ENCODE measurements at regions not wholly inside any gene's neighbourhood (a gene's known extent, or its start where the extent isn't known, plus 50 kb on each side); places are given as distances from the start of the nearest gene placed in this dataset.

DNA sequence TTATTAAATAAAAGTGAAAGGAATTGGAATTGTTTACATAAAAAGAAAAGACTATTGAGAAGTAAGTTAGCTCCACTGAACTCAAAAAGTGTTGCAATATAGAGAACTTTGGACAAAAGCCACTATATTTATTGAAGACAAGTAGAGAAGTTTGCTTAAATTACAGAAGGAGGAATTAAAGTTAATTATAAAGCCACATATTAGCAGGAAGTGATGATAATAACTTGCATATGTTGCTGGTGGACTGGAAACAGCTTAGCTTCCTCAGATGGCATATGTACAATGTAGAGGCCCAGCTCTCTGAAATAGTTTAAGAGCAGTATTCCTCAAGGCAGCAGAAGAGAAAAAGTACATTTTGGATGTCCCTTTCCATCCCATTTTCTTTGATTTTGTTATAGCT is 400.7 kb downstream of the GATA3 start:
- ATAC-seq (no peak), DNase-seq (ENCODE audit: low spot score in 2 of 2) (no peak)
- peaks cover 0 to 6% of the 10 kb centered on the region in 2 donors for H3K9me3 Mint-ChIP-seq
- no peak overlapping the region for H3K27ac Mint-ChIP-seq
- peaks cover 0 to 4% of the 10 kb centered on the region in 2 donors for H3K36me3 Mint-ChIP-seq

- Mint-ChIP-seq H3K27ac (no peak overlapping the region), H3K36me3 (peaks cover 0 to 4% of the 10 kb centered on the region in 2 donors), H3K9me3 (peaks cover 0 to 6% of the 10 kb centered on the region in 2 donors)
- ATAC-seq = no peak
- DNase-seq (ENCODE audit: low spot score in 2 of 2) = no peak
Measured at GRCh38 chr10:8456386-8456785, 401.9 kb downstream of the GATA3 start.

DNA sequence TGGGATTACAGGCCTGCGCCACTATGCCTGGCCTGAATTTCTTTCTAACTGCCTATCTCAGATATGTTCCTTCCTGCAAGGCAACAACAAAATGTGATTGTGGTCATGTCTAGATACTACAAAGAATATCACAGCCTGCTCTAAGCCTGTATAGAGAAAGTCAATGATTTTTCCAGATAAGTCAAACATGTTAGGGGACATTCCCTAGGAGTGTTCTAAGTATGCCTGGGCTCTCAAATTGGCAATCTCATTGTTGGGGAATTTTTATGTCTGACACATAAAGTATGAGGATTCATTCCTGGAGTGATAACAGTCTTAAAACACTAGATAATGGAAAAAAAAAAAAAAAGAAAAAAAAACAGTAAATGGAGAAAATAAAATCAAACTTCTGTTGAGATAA is 406.1 kb downstream of the GATA3 start:
- Mint-ChIP-seq H3K36me3 (peaks cover 0 to 4% of the 10 kb centered on the region in 2 donors), H3K9me3 (peaks cover 0 to 6% of the 10 kb centered on the region in 2 donors), H3K27ac (no peak overlapping the region)
- ATAC-seq (peak in 1 of 2 donors; percentile 31), DNase-seq (ENCODE audit: low spot score in 2 of 2) (no peak)

DNA sequence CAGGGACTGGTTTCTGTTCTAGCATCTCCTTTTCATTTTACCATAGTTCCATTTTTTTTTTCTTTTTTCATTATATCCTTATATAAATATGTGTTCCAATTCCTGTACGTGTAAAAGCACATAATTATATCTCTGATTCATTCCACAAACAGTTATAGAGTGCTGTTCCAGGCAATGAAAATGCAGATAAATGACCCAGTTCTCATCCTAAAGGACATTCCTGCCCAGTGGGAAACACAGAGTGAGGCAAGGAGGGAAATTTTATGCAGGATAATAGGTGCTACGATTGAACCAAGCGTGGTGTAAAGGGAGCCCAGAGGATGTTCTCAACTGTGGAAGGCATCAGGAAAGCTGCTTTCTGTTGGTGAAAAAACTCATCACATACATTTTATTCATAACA is 408.1 kb downstream of the GATA3 start:
- no peak overlapping the region for H3K27ac Mint-ChIP-seq

GRCh38 chr10:8463853-8464252 is 409.4 kb downstream of the GATA3 start:
- no peaks in the 10 kb centered on the region for H3K36me3 Mint-ChIP-seq
- no peak overlapping the region for H3K27ac Mint-ChIP-seq
- ATAC-seq (no peak), DNase-seq (ENCODE audit: low spot score in 2 of 2) (no peak)
- no peaks in the 10 kb centered on the region for H3K9me3 Mint-ChIP-seq

More for the DNA sequence above, 408.1 kb downstream of the GATA3 start:
- ATAC-seq = no peak
- Mint-ChIP-seq H3K9me3 (peaks cover 0 to 4% of the 10 kb centered on the region in 2 donors), H3K36me3 (peaks cover 0 to 4% of the 10 kb centered on the region in 2 donors)
- no peak for DNase-seq (ENCODE audit: low spot score in 2 of 2)

DNA sequence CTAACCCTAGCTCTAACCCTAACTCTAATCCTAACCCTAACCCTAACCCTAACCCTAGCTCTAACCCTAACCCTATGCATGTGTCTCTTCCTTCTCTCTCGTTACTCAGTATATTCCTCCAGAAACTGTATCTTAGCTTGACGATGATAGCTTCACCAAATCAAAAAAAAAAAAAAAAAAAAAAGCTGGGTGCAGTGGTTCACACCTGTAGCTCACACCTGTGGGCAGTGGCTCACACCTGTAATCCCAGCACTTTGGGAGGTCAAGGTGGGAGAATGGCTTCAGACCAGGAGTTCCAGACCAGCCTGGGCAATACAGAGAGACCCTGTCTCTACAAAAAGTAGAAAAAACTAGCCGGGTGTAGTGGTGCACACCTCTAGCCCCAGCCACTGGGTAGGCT is 414.0 kb downstream of the GATA3 start:
- Mint-ChIP-seq H3K9me3 (no peaks in the 10 kb centered on the region), H3K36me3 (no peaks in the 10 kb centered on the region), H3K27ac (no peak overlapping the region)
- DNase-seq (ENCODE audit: low spot score in 2 of 2) = no peak
- no peak for ATAC-seq

GRCh38 chr10:8473205-8473604 is 418.7 kb downstream of the GATA3 start:
- DNase-seq (ENCODE audit: low spot score in 2 of 2) (no peak), ATAC-seq (no peak)
- Mint-ChIP-seq H3K27ac (no peak overlapping the region), H3K36me3 (peaks cover 0 to 6% of the 10 kb centered on the region in 2 donors), H3K9me3 (peaks cover 0 to 7% of the 10 kb centered on the region in 2 donors)

DNA sequence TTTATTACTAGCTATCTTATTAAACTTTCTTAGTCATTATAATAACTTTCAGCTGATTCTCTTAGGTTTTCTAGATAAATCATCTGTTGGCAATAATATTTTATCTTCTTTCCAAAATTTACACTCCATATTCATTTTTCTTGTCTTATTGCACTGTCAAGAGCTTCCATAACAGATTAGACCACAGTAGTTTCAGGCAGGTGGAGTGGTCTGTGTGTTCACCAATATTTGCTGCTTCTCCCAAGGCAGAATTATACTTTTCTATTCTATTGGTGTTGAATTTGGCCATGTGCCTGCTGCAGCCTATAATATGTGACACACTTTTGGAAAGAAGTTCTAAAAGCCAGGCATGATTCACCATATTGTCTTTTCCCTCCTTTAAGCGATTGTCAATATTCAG is 422.8 kb downstream of the GATA3 start:
- Mint-ChIP-seq H3K36me3 (peaks cover 0 to 6% of the 10 kb centered on the region in 2 donors), H3K27ac (no peak overlapping the region), H3K9me3 (peaks cover 0 to 7% of the 10 kb centered on the region in 2 donors)
- ATAC-seq (no peak), DNase-seq (ENCODE audit: low spot score in 2 of 2) (no peak)

- peaks cover 0 to 6% of the 10 kb centered on the region in 2 donors for H3K36me3 Mint-ChIP-seq
- H3K9me3 Mint-ChIP-seq = peaks cover 0 to 7% of the 10 kb centered on the region in 2 donors
- DNase-seq (ENCODE audit: low spot score in 2 of 2) (no peak), ATAC-seq (no peak)
- H3K27ac Mint-ChIP-seq = no peak overlapping the region
Measured at GRCh38 chr10:8481718-8482504, 427.4 kb downstream of the GATA3 start.

- ATAC-seq (no peak), DNase-seq (ENCODE audit: low spot score in 2 of 2) (no peak)
- Mint-ChIP-seq H3K27ac (no peak overlapping the region), H3K9me3 (peaks cover 0 to 4% of the 10 kb centered on the region in 2 donors), H3K36me3 (no peaks in the 10 kb centered on the region)
Measured at GRCh38 chr10:8485032-8485431, 430.5 kb downstream of the GATA3 start.

GRCh38 chr10:8487346-8487745 is 432.9 kb downstream of the GATA3 start:
- DNase-seq (ENCODE audit: low spot score in 2 of 2) = no peak
- peaks cover 0 to 4% of the 10 kb centered on the region in 2 donors for H3K9me3 Mint-ChIP-seq
- H3K27ac Mint-ChIP-seq = no peak overlapping the region
- H3K36me3 Mint-ChIP-seq = no peaks in the 10 kb centered on the region
- ATAC-seq = no peak

GRCh38 chr10:8489232-8489631 is 434.7 kb downstream of the GATA3 start:
- ATAC-seq (no peak), DNase-seq (ENCODE audit: low spot score in 2 of 2) (no peak)
- Mint-ChIP-seq H3K36me3 (no peaks in the 10 kb centered on the region), H3K9me3 (peaks cover 0 to 4% of the 10 kb centered on the region in 2 donors), H3K27ac (no peak overlapping the region)

DNA sequence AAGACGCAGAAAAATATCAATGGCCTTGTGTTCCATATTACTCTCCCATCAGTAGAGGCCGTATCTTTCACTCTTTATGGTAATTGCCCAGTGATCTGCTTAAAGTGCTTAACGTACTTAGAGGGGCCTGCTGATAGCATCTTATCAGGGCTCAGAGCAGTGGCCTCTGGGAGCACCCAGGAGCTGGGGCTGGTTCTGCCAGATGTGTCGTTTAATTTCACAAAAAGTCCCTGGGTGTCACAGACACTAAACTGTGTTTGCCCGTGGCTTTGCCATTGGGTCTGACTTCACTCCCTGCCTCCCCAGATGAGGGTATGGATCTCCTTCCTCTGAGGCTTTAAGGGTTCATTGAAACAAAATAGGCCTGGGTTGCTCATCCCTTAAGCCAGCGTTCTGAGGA is 435.3 kb downstream of the GATA3 start:
- H3K27ac Mint-ChIP-seq = no peak overlapping the region
- ATAC-seq = no peak
- no peak for DNase-seq (ENCODE audit: low spot score in 2 of 2)

GRCh38 chr10:8498290-8498689 is 443.8 kb downstream of the GATA3 start:
- Mint-ChIP-seq H3K36me3 (no peaks in the 10 kb centered on the region), H3K27ac (no peak overlapping the region), H3K9me3 (no peaks in the 10 kb centered on the region)
- ATAC-seq (no peak), DNase-seq (ENCODE audit: low spot score in 2 of 2) (no peak)

More for the DNA sequence above, 435.3 kb downstream of the GATA3 start:
- Mint-ChIP-seq H3K36me3 (no peaks in the 10 kb centered on the region), H3K9me3 (peaks cover 0 to 4% of the 10 kb centered on the region in 2 donors)

DNA sequence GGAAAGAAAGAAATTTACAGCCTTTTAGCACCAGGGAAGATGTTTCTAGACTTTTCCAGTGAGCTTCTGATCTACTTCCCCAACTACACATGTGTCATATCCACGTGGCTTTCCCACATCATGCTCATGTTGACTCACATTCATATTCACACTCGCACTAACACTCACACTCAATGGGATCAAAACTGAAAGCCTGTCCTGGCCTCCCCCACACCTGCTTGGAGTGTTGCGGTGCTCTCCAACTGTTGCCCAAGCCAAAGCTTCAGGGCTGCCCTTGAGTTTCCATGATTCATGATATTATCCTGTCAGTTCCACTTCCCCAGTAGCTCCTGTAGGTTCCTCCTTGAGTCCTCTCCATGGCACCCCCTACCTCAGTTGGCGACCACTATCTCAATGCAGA is 444.4 kb downstream of the GATA3 start:
- DNase-seq (ENCODE audit: low spot score in 2 of 2) (peak in 1 of 2 donors; percentile 56), ATAC-seq (peak; percentile 82 to 97)
- H3K9me3 Mint-ChIP-seq = no peaks in the 10 kb centered on the region
- H3K36me3 Mint-ChIP-seq = no peaks in the 10 kb centered on the region
- H3K27ac Mint-ChIP-seq = peak overlapping the region in 1 of 2 donors; percentile 40

DNA sequence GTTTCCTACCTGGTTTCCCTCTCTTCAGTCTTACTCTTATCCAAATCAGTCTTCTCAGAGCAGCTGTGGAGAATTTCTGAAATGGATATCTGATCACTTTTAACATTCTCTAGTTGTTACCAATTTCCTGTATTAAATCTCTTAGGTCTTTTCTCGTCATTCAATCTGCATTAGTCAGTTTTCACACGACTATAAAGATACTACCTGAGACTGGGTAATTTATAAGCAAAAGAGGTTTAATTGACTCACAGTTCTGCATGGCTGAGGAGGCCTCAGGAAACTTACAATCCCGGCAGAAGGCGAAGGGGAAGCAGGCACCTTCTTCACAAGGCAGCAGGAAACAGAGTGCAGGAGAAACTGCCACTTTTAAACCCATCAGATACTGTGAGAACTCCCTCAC is 444.8 kb downstream of the GATA3 start:
- Mint-ChIP-seq H3K36me3 (no peaks in the 10 kb centered on the region), H3K9me3 (no peaks in the 10 kb centered on the region), H3K27ac (peak overlapping the region in 1 of 2 donors; percentile 40)
- DNase-seq (ENCODE audit: low spot score in 2 of 2) = no peak
- ATAC-seq = no peak

DNA sequence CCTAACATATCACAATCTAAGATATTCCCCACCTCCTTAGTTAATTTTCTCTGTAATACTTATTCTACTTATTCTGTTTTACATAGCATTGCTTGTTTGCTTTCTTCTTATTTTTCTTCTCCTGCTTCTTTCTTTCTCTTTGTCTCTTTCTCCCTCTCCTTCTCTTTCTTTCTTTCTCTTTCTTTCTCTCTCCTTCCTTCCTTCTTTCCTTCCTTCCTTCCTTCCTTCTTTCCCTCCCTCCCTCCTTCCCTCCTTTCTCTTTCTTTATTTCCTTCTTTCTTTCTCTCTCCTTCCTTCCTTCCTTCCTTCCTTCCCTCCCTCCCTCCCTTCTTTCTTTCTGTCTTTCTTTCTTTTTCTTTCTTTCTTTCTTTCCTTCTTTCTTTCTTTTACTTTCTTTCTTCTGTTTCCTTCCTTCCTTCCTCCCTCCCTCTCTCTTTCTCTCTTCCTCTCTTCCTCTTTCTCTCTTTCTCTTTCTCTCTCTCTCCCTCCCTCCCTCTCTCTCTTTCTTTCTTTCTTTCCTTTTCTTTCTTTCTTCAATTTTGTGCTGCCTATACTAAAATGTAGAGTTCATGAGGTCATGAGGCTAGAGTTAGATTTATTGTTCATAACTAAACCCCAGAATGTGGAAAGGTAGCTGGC is 445.4 kb downstream of the GATA3 start:
- Mint-ChIP-seq H3K36me3 (no peaks in the 10 kb centered on the region), H3K9me3 (no peaks in the 10 kb centered on the region), H3K27ac (peak overlapping the region in 1 of 2 donors; percentile 40)
- no peak for ATAC-seq
- DNase-seq (ENCODE audit: low spot score in 2 of 2) = no peak

DNA sequence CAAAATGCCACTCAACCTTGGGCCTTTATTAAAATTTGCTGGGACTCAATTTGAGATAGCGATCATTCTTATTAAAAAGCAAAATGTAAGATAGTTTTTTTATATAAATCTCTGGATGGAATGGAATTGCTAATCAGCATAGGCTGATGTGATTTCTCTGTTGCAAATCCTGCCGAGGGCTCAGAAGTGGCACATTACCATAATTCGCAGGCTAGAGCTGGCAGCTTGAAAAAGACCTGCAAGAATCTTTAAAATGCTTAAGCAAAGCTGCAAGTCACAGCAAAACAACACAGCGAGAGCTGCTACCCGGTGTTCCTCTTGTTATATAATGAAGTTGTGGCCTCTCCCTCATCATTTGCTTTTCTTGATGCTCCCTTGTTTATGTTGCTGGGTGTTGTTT is 448.1 kb downstream of the GATA3 start:
- Mint-ChIP-seq H3K36me3 (no peaks in the 10 kb centered on the region), H3K27ac (no peak overlapping the region), H3K9me3 (no peaks in the 10 kb centered on the region)
- no peak for DNase-seq (ENCODE audit: low spot score in 2 of 2)
- ATAC-seq = no peak

Data from activated naive CD4-positive, alpha-beta T cell treated with anti-CD3 and anti-CD28 coated beads, Interleukin-2, amount 50 U/mL, for 72 hours (primary cell).